GM12878 (cell line): ENCODE measurements at regions not wholly inside any gene's neighbourhood (a gene's known extent, or its start where the extent isn't known, plus 50 kb on each side); places are given as distances from the start of the nearest gene placed in this dataset.

Experiments
- ATAC-seq: fragments of 200-7000 bp; cut with Tn5 transposase; 3 replicates; pipeline ENCODE4 v1.9.1; 2020; ENCODE audit warnings: mild to moderate bottlenecking, moderate library complexity
- BruUV-seq: library from RNA; stranded (reverse); fragments of 400-500 nt; replicated peaks from 2 replicates; lab custom pipeline; 2021; lab: Mats Ljungman, UMichigan
- CTCF ChIA-PET: fragments of 300-600 bp; sonication (Branson Sonifier 250); formaldehyde crosslinking; extraction: SDS; loops from one replicate; lab custom pipeline; 2021; ENCODE audit warnings: inconsistent platforms; lab: Yijun Ruan, JAX
- POLR2A ChIA-PET: fragments of 350-600 bp; formaldehyde crosslinking; extraction: SDS; loops from one replicate; lab custom pipeline; 2021; ENCODE audit warnings: inconsistent platforms; lab: Charles Lee
- RAD21 ChIA-PET: fragments of 300-600 bp; sonication (Branson Sonifier 250); formaldehyde crosslinking; loops from one replicate; lab custom pipeline; 2023; ENCODE audit warnings: antibody characterized with exemption; ENCODE audit not compliant: unreplicated experiment; lab: Charles Lee
- SMC1A ChIA-PET: fragments of 300-600 bp; sonication (Branson Sonifier 250); formaldehyde crosslinking; loops from one replicate; lab custom pipeline; 2023; ENCODE audit not compliant: unreplicated experiment, uncharacterized antibody; lab: Charles Lee
- DNase-seq: peaks from one replicate; pipeline ENCODE4 v3.0.0-alpha.2; 2011; ENCODE audit warnings: low read depth, low spot score
- FAIRE-seq: peaks from 3 replicates; lab custom pipeline; 2011; peaks lifted over from hg19 to GRCh38; lab: Jason Lieb, UNC
- H2AFZ ChIP-seq: 2 replicates; pipeline ENCODE4 v1.6.0; 2011; ENCODE audit warnings: low read depth, low read length, control low read depth; ENCODE audit not compliant: control insufficient read depth
- H3K27ac ChIP-seq: 2 replicates; pipeline ENCODE4 v1.5.1; 2011; ENCODE audit warnings: control low read depth; ENCODE audit not compliant: control insufficient read depth, insufficient read depth
- H3K27me3 ChIP-seq, 2 experiments: replicated peaks in 1 of 2; 2 replicates each; pipeline versions ENCODE4 v1.6.0 to v1.6.1; 2011; ENCODE audit warnings: low read length in 1 of 2; ENCODE audit not compliant: control insufficient read depth in 2 of 2, insufficient read depth in 2 of 2
- H3K36me3 ChIP-seq, 2 experiments: 2 replicates each; pipeline ENCODE4 v1.5.1; 2011; ENCODE audit warnings: low read length in 1 of 2; ENCODE audit not compliant: control insufficient read depth in 2 of 2, insufficient read depth in 2 of 2
- H3K4me1 ChIP-seq: 2 replicates; pipeline ENCODE4 v1.6.1; 2011; ENCODE audit warnings: mild to moderate bottlenecking, low read length, moderate library complexity, mixed read lengths; ENCODE audit not compliant: control insufficient read depth, insufficient read depth
- H3K4me2 ChIP-seq: 2 replicates; pipeline ENCODE4 v1.6.0; 2011; ENCODE audit warnings: control low read depth; ENCODE audit not compliant: control insufficient read depth, insufficient read depth
- H3K4me3 ChIP-seq: fragments of 200-600 bp; sonication (generic); 2 replicates; pipeline ENCODE4 v1.5.1; 2016
- H3K79me2 ChIP-seq: 2 replicates; pipeline ENCODE4 v1.6.0; 2011; ENCODE audit warnings: low read length; ENCODE audit not compliant: control insufficient read depth, insufficient read depth
- H3K9ac ChIP-seq: 2 replicates; pipeline ENCODE4 v1.8.0; 2011; ENCODE audit warnings: low read length, control low read depth, mixed read lengths; ENCODE audit not compliant: control insufficient read depth, insufficient read depth
- H3K9me3 ChIP-seq: replicated peaks from 3 replicates; pipeline ENCODE4 v1.5.1; 2011; ENCODE audit warnings: mild to moderate bottlenecking, low read length; ENCODE audit not compliant: control insufficient read depth, insufficient read depth
- H4K20me1 ChIP-seq: 2 replicates; pipeline ENCODE4 v1.6.0; 2011; ENCODE audit not compliant: control insufficient read depth, insufficient read depth
- ASH2L ChIP-seq: fragments of 300-600, 200-600 bp; sonication (generic); IDR thresholded peaks from 2 replicates; pipeline ENCODE4 v1.6.1; 2017; ENCODE audit warnings: low read depth, mild to moderate bottlenecking, borderline replicate concordance
- ATF2 ChIP-seq: IDR thresholded peaks from 2 replicates; pipeline ENCODE4 v1.6.1; 2012; ENCODE audit warnings: low read length, inconsistent platforms
- BCL11A ChIP-seq: IDR thresholded peaks from 2 replicates; pipeline ENCODE4 v1.6.1; 2011; ENCODE audit warnings: low read depth, low read length
- BCLAF1 ChIP-seq: fragments of 450-650 bp; IDR thresholded peaks from 2 replicates; pipeline ENCODE4 v1.6.1; 2017; ENCODE audit warnings: antibody characterized with exemption, mild to moderate bottlenecking, moderate library complexity
- CREM ChIP-seq: IDR thresholded peaks from 2 replicates; pipeline ENCODE4 v1.6.1; 2014; ENCODE audit warnings: antibody characterized with exemption, low read depth
- EED ChIP-seq: sonication (generic); IDR thresholded peaks from 2 replicates; pipeline ENCODE4 v1.6.1; 2016; ENCODE audit warnings: antibody characterized with exemption, low read depth
- HSF1 ChIP-seq: fragments of 150-350 bp; IDR thresholded peaks from 2 replicates; pipeline ENCODE4 v1.6.1; 2014; ENCODE audit warnings: mild to moderate bottlenecking, low read depth, low read length
- IKZF2 ChIP-seq, 2 experiments: fragments of 450-650 bp; IDR thresholded peaks; 2 replicates each; pipeline ENCODE4 v1.6.1; 2017; ENCODE audit warnings: mild to moderate bottlenecking in 2 of 2, moderate library complexity in 2 of 2
- IRF4 ChIP-seq: IDR thresholded peaks from 2 replicates; pipeline ENCODE4 v1.6.1; 2011; ENCODE audit warnings: low read depth, low read length
- MTA3 ChIP-seq: IDR thresholded peaks from 2 replicates; pipeline ENCODE4 v1.6.1; 2012; ENCODE audit warnings: low read length, inconsistent platforms, borderline replicate concordance
- MXI1 ChIP-seq: fragments of 150-350 bp; IDR thresholded peaks from 2 replicates; pipeline ENCODE4 v1.6.1; 2011; ENCODE audit warnings: low read depth, mild to moderate bottlenecking, inconsistent platforms, low read length, improper control_type of control experiment
- NFXL1 ChIP-seq: fragments of 450-650 bp; IDR thresholded peaks from 2 replicates; pipeline ENCODE4 v1.6.1; 2017; ENCODE audit warnings: antibody characterized with exemption, mild to moderate bottlenecking, borderline replicate concordance
- PML ChIP-seq: IDR thresholded peaks from 2 replicates; pipeline ENCODE4 v1.6.1; 2012; ENCODE audit warnings: low read length, inconsistent platforms
- POLR2AphosphoS5 ChIP-seq: IDR thresholded peaks from 2 replicates; pipeline ENCODE4 v1.6.1; 2011; ENCODE audit warnings: mild to moderate bottlenecking, low read length, inconsistent platforms
- ZBTB33 ChIP-seq: fragments of 450-650 bp; IDR thresholded peaks from 2 replicates; pipeline ENCODE4 v1.6.1; 2017; ENCODE audit warnings: mild to moderate bottlenecking
- in situ Hi-C: fragments of 300-500 bp; cut with MboI; formaldehyde crosslinking; loops from 9 replicates; pipeline ENCODE4 v1.14.3; 2018; ENCODE audit warnings: mixed read lengths
- intact Hi-C: fragments of 100-400 bp; cut with micrococcal nuclease; formaldehyde crosslinking; loops from one replicate; pipeline ENCODE4 v1.14.2; 2022; ENCODE audit not compliant: unreplicated experiment

GRCh38 chr11:104435494-104435893 is 271.5 kb upstream of the PDGFD start:
- H2AFZ ChIP-seq: no peak overlapping the region
- H3K9ac ChIP-seq: no peak overlapping the region
- H3K79me2 ChIP-seq: no peaks in the 10 kb centered on the region
- ATAC-seq: no peak
- no peak for FAIRE-seq
- H3K27me3 ChIP-seq: no peaks in the 10 kb centered on the region
- no TSS peak for BruUV-seq
- no peaks in the 10 kb centered on the region for H3K36me3 ChIP-seq
- intact Hi-C loops (no loop called here), in situ Hi-C loops (no loop called here)
- H3K4me1 ChIP-seq: no peaks in the 10 kb centered on the region
- H3K4me2 ChIP-seq: no peak overlapping the region
- no peaks in the 10 kb centered on the region for H4K20me1 ChIP-seq
- H3K27ac ChIP-seq: no peak overlapping the region
- no peak overlapping the region for H3K4me3 ChIP-seq
- no peak for DNase-seq
- RAD21 ChIA-PET: no interaction called here
- SMC1A ChIA-PET: no interaction called here
- H3K9me3 ChIP-seq: no peaks in the 10 kb centered on the region
- no peak for TF ChIP-seq MXI1
- TF ChIP-seq CREM: no peak
- no peak for TF ChIP-seq MTA3
- no peak for TF ChIP-seq PML
- no peak for TF ChIP-seq ASH2L
- TF ChIP-seq IKZF2 (IDR thresholded peaks at IDR 0.05): no peak
- no peak for TF ChIP-seq IRF4
- TF ChIP-seq ATF2: no peak
- TF ChIP-seq EED: no peak
- TF ChIP-seq BCLAF1: no peak
- TF ChIP-seq NFXL1: no peak
- no peak for TF ChIP-seq BCL11A
- no peak for TF ChIP-seq ZBTB33
- TF ChIP-seq POLR2AphosphoS5: no peak
- TF ChIP-seq HSF1: no peak
- CTCF ChIA-PET: no interaction called here
- POLR2A ChIA-PET: no interaction called here
